Gastrocnemius medialis (tissue), 4 donors: ENCODE measurements at regions not wholly inside any gene's neighbourhood (a gene's known extent, or its start where the extent isn't known, plus 50 kb on each side); places are given as distances from the start of the nearest gene placed in this dataset.

Experiments used
- ATAC-seq, 2 donors: fragments of 150-250 bp; one replicate each; pipeline ENCODE4 v1.9.1; 2016
- DNase-seq, 2 donors: peaks; one replicate each; pipeline ENCODE4 v3.0.0-alpha.2; 2019
- H3K27ac ChIP-seq, 4 donors: fragments of 200-600 bp; sonication (generic); 1 replicate in 1 of 4; 2 replicates in 3 of 4; pipeline ENCODE4 v1.5.1; 2016 to 2018; ENCODE audit warnings: mild to moderate bottlenecking in 2 of 4, moderate library complexity in 1 of 4
- H3K27me3 ChIP-seq, 3 donors: fragments of 200-600 bp; sonication (generic) in 2 of 3; 1 replicate in 1 of 3; 2 replicates in 2 of 3; pipeline versions ENCODE4 v1.5.1 to v1.6.0; 2016 to 2019; ENCODE audit warnings: mild to moderate bottlenecking in 1 of 3, moderate library complexity in 1 of 3
- H3K36me3 ChIP-seq, 2 donors: fragments of 200-600 bp; sonication (generic) in 1 of 2; one replicate each; pipeline ENCODE4 v1.5.1; 2017 to 2018
- H3K4me1 ChIP-seq, 2 donors: fragments of 200-600 bp; sonication (generic) in 1 of 2; one replicate each; pipeline ENCODE4 v1.5.1; 2016 to 2017; ENCODE audit warnings: mild to moderate bottlenecking in 2 of 2
- H3K4me3 ChIP-seq, 4 donors: fragments of 200-600 bp; sonication (generic) in 3 of 4; 1 replicate in 1 of 4; 2 replicates in 3 of 4; pipeline ENCODE4 v1.5.1; 2016 to 2019; ENCODE audit warnings: mild to moderate bottlenecking in 2 of 4
- H3K9me3 ChIP-seq, 3 donors: fragments of 200-600 bp; sonication (generic) in 2 of 3; 1 replicate in 1 of 3; 2 replicates in 2 of 3; pipeline ENCODE4 v1.5.1; 2016 to 2019
- CTCF ChIP-seq, 5 experiments: fragments of 450-650 bp in 3 of 5; fragments of 200-600 bp in 2 of 5; sonication (generic) in 2 of 5; IDR thresholded peaks in 4 of 5; conservative IDR thresholded peaks in 1 of 5; 1 replicate in 4 of 5; 2 replicates in 1 of 5; pipeline ENCODE4 v1.5.1; 2016 to 2019; ENCODE audit warnings: antibody characterized with exemption in 5 of 5, mild to moderate bottlenecking in 3 of 5, moderate library complexity in 3 of 5
- POLR2A ChIP-seq, 2 donors: fragments of 450-650 bp; IDR thresholded peaks; one replicate each; pipeline ENCODE4 v1.6.1; 2017; ENCODE audit warnings: antibody characterized with exemption in 2 of 2, mild to moderate bottlenecking in 2 of 2, moderate library complexity in 2 of 2
- in situ Hi-C, 4 donors: fragments of 200-750 bp; cut with MboI; loops; one replicate each; pipeline versions ENCODE4 v1.15.0 to v1.8.0; 2017; ENCODE audit warnings: low sequenced_read_pairs in 4 of 4
- intact Hi-C: fragments of 100-400 bp; cut with DNase I; formaldehyde crosslinking; loops from one replicate; pipeline ENCODE4 v1.15.1; 2023; ENCODE audit warnings: low total_unique reads

GRCh38 chr12:97160277-97160676 lies 253.2 kb downstream of the NEDD1 start:
- Histone ChIP-seq H3K27me3 (no peaks in the 10 kb centered on the region), H3K27ac (no peak overlapping the region), H3K36me3 (no peaks in the 10 kb centered on the region), H3K4me1 (no peaks in the 10 kb centered on the region), H3K9me3 (no peaks in the 10 kb centered on the region), H3K4me3 (no peak overlapping the region)
- intact Hi-C loops (no loop called here), in situ Hi-C loops (no loop called here)
- DNase-seq (no peak), ATAC-seq (no peak)
- no peak for TF ChIP-seq CTCF (IDR thresholded peaks at IDR 0.05 in 4 of 5, conservative IDR thresholded peaks at IDR 0.05 in 1 of 5)
- TF ChIP-seq POLR2A (IDR thresholded peaks at IDR 0.05), result no peak

GRCh38 chr12:97162173-97162572 lies 255.1 kb downstream of the NEDD1 start:
- Histone ChIP-seq H3K27me3 (no peaks in the 10 kb centered on the region), H3K36me3 (no peaks in the 10 kb centered on the region), H3K27ac (no peak overlapping the region), H3K4me1 (no peaks in the 10 kb centered on the region), H3K4me3 (no peak overlapping the region), H3K9me3 (no peaks in the 10 kb centered on the region)
- no peak for DNase-seq
- in situ Hi-C loops (no loop called here), intact Hi-C loops (no loop called here)
- TF ChIP-seq CTCF (IDR thresholded peaks at IDR 0.05 in 4 of 5, conservative IDR thresholded peaks at IDR 0.05 in 1 of 5), result no peak
- TF ChIP-seq POLR2A (IDR thresholded peaks at IDR 0.05), result no peak
- ATAC-seq, result no peak

GRCh38 chr12:97164936-97165335 lies 257.9 kb downstream of the NEDD1 start:
- ATAC-seq, result no peak
- Histone ChIP-seq H3K9me3 (no peaks in the 10 kb centered on the region), H3K27ac (no peak overlapping the region), H3K36me3 (no peaks in the 10 kb centered on the region), H3K4me1 (no peaks in the 10 kb centered on the region), H3K27me3 (no peaks in the 10 kb centered on the region), H3K4me3 (no peak overlapping the region)
- DNase-seq, result no peak
- TF ChIP-seq POLR2A (IDR thresholded peaks at IDR 0.05) (no peak), CTCF (IDR thresholded peaks at IDR 0.05 in 4 of 5, conservative IDR thresholded peaks at IDR 0.05 in 1 of 5) (no peak)
- intact Hi-C loops (no loop called here), in situ Hi-C loops (no loop called here)

- Histone ChIP-seq H3K9me3 (no peaks in the 10 kb centered on the region), H3K27ac (no peak overlapping the region), H3K27me3 (no peaks in the 10 kb centered on the region), H3K4me3 (no peak overlapping the region), H3K4me1 (no peaks in the 10 kb centered on the region), H3K36me3 (no peaks in the 10 kb centered on the region)
- no peak for TF ChIP-seq POLR2A (IDR thresholded peaks at IDR 0.05)
- intact Hi-C loops (no loop called here), in situ Hi-C loops (no loop called here)
- ATAC-seq (no peak), DNase-seq (no peak)
These were observed 260.5 kb downstream of the NEDD1 start for GRCh38 chr12:97167598-97167997.

- intact Hi-C loops, result no loop called here
- Histone ChIP-seq H3K27me3 (no peaks in the 10 kb centered on the region), H3K27ac (no peak overlapping the region), H3K4me3 (no peak overlapping the region), H3K36me3 (no peaks in the 10 kb centered on the region), H3K4me1 (no peaks in the 10 kb centered on the region), H3K9me3 (no peaks in the 10 kb centered on the region)
- no peak for TF ChIP-seq POLR2A (IDR thresholded peaks at IDR 0.05)
- no peak for TF ChIP-seq CTCF (IDR thresholded peaks at IDR 0.05 in 4 of 5, conservative IDR thresholded peaks at IDR 0.05 in 1 of 5)
- in situ Hi-C loops, result no loop called here
- DNase-seq, result no peak
- no peak for ATAC-seq
These were observed 261.7 kb downstream of the NEDD1 start for GRCh38 chr12:97168804-97169203.
